ENCODE measurements at regions not wholly inside any gene's neighbourhood (a gene's known extent, or its start where the extent isn't known, plus 50 kb on each side); places are given as distances from the start of the nearest gene placed in this dataset.

DNA sequence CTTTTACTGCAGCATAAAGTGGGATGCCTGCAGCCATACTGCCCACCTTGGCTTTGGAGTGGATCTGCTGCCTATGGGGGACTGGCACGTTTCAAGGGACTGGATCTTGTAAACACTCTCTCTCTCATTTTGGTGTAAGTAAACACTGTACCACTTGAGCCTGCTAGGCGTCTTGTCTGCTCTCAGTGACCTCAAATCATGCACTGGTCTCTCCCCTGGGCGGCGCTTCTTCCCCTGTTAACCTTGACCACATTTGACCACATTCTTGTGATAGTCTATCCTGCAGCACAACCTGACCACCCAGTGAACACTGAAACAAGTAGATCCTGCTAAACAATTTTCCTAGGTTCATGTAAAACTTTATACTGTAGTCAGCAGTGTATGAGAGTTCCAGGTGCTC, 82.6 kb upstream of the HNMT start:
- no peaks in the 10 kb centered on the region for H3K27me3 ChIP-seq
- no peak overlapping the region for H3K4me3 ChIP-seq
- no peaks in the 10 kb centered on the region for H3K9me3 ChIP-seq
- TF ChIP-seq POLR2A (IDR thresholded peaks at IDR 0.05) (no peak), CTCF (IDR thresholded peaks at IDR 0.05) (no peak)
- no peaks in the 10 kb centered on the region for H3K36me3 ChIP-seq (ENCODE audit: low read depth, missing control alignments)
- H3K4me1 ChIP-seq, result no peaks in the 10 kb centered on the region
- H3K27ac ChIP-seq, result no peak overlapping the region
- 68 to 86% methylated on average over 4 of the region's 4 CpGs for WGBS, 2 donors
- intact Hi-C loops (cut with DNase I; ENCODE audit: low total_unique reads), result no loop called here
- DNase-seq, result no peak

- Histone ChIP-seq H3K4me3 (no peak overlapping the region), H3K4me1 (no peaks in the 10 kb centered on the region), H3K36me3 (ENCODE audit: low read depth, missing control alignments) (no peaks in the 10 kb centered on the region), H3K27ac (no peak overlapping the region), H3K27me3 (no peaks in the 10 kb centered on the region), H3K9me3 (no peaks in the 10 kb centered on the region)
- intact Hi-C loops (cut with DNase I; ENCODE audit: low total_unique reads), result no loop called here
- WGBS, 2 donors, result 63 to 68% methylated on average over 3 of the region's 3 CpGs
- TF ChIP-seq CTCF (IDR thresholded peaks at IDR 0.05) (no peak), POLR2A (IDR thresholded peaks at IDR 0.05) (no peak)
- DNase-seq, result no peak
These were observed 78.0 kb upstream of the HNMT start for GRCh38 chr2:137886083-137886831.

- Histone ChIP-seq H3K27ac (no peak overlapping the region), H3K4me3 (no peak overlapping the region), H3K27me3 (no peaks in the 10 kb centered on the region), H3K9me3 (no peaks in the 10 kb centered on the region), H3K36me3 (ENCODE audit: low read depth, missing control alignments) (no peaks in the 10 kb centered on the region), H3K4me1 (no peaks in the 10 kb centered on the region)
- intact Hi-C loops (cut with DNase I; ENCODE audit: low total_unique reads), result no loop called here
- TF ChIP-seq POLR2A (IDR thresholded peaks at IDR 0.05), result no peak
- peak in 1 of 3 experiments; percentile 5 for TF ChIP-seq CTCF (IDR thresholded peaks at IDR 0.05)
- WGBS, 2 donors, result 22 to 40% methylated on average over 8 of the region's 8 CpGs
- DNase-seq, result peak; percentile 59
These were observed 75.4 kb upstream of the HNMT start for GRCh38 chr2:137888845-137889244.

GRCh38 chr2:137892739-137893138, 71.5 kb upstream of the HNMT start:
- TF ChIP-seq CTCF (IDR thresholded peaks at IDR 0.05), result no peak
- TF ChIP-seq POLR2A (IDR thresholded peaks at IDR 0.05), result no peak
- no peak for DNase-seq
- Histone ChIP-seq H3K27me3 (no peaks in the 10 kb centered on the region), H3K27ac (no peak overlapping the region), H3K4me3 (no peak overlapping the region), H3K4me1 (no peaks in the 10 kb centered on the region), H3K9me3 (no peaks in the 10 kb centered on the region), H3K36me3 (ENCODE audit: low read depth, missing control alignments) (no peaks in the 10 kb centered on the region)
- intact Hi-C loops (cut with DNase I; ENCODE audit: low total_unique reads), result no loop called here
- 55 to 66% methylated on average over 2 of the region's 2 CpGs for WGBS, 2 donors

- TF ChIP-seq POLR2A (IDR thresholded peaks at IDR 0.05) (no peak), CTCF (IDR thresholded peaks at IDR 0.05) (no peak)
- Histone ChIP-seq H3K27ac (no peak overlapping the region), H3K4me1 (no peaks in the 10 kb centered on the region), H3K27me3 (no peaks in the 10 kb centered on the region), H3K4me3 (no peak overlapping the region), H3K9me3 (no peaks in the 10 kb centered on the region), H3K36me3 (ENCODE audit: low read depth, missing control alignments) (no peaks in the 10 kb centered on the region)
- 74 to 80% methylated on average over 2 of the region's 2 CpGs for WGBS, 2 donors
- no peak for DNase-seq
- intact Hi-C loops (cut with DNase I; ENCODE audit: low total_unique reads), result no loop called here
These were observed 71.1 kb upstream of the HNMT start for GRCh38 chr2:137893145-137893544.
